Fibroblast of lung (primary cell): ENCODE measurements at regions not wholly inside any gene's neighbourhood (a gene's known extent, or its start where the extent isn't known, plus 50 kb on each side); places are given as distances from the start of the nearest gene placed in this dataset.

ENCODE experiments used
- EZH2 ChIP-seq: IDR thresholded peaks from 2 replicates; pipeline ENCODE4 v1.5.1; 2012; ENCODE audit warnings: low read length, control low read depth, mild to moderate bottlenecking; ENCODE audit errors: missing control alignments
- TF ChIP-seq, protein P1 (sequence below), 2 donors: IDR thresholded peaks in 1 of 2; conservative IDR thresholded peaks in 1 of 2; 1 replicate in 1 of 2; 2 replicates in 1 of 2; pipeline ENCODE4 v1.5.1; 2011 to 2012; ENCODE audit warnings: low read length in 2 of 2, control low read depth in 1 of 2, inconsistent platforms in 1 of 2, low read depth in 1 of 2, mild to moderate bottlenecking in 1 of 2

DNA sequence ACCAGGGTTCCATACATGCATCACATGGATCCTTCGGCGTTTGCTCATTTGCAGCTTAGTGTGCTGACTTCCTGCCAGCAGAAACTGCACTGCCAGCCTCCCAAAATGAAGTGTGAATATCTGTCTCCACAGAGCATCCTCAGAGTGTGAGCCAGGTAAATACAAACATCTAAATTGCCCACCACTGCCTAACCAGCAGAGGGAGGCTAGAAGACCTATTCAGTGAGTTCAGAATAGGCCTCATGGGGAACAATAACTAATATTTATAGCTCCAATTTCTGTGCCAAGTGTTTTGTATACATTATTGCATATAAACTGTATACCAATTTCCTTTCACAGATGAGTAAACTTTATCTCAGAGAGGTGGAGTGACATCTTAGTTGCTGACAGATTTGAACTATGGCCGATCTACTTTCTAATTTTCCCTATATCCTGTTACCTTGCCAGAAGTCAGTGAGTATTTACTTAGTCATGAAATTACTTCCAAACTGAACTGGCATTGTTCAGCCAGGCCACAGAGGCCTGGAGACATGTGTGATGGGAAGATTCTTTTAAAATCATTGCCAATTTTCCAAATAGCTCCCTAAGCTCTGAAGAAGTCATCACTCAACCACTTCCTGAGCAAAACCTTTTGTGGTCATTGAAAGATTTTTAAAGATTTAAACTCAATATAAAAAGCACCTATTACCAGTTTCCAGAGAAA is 926.5 kb upstream of the GHITM start:
- TF ChIP-seq, protein P1, sequence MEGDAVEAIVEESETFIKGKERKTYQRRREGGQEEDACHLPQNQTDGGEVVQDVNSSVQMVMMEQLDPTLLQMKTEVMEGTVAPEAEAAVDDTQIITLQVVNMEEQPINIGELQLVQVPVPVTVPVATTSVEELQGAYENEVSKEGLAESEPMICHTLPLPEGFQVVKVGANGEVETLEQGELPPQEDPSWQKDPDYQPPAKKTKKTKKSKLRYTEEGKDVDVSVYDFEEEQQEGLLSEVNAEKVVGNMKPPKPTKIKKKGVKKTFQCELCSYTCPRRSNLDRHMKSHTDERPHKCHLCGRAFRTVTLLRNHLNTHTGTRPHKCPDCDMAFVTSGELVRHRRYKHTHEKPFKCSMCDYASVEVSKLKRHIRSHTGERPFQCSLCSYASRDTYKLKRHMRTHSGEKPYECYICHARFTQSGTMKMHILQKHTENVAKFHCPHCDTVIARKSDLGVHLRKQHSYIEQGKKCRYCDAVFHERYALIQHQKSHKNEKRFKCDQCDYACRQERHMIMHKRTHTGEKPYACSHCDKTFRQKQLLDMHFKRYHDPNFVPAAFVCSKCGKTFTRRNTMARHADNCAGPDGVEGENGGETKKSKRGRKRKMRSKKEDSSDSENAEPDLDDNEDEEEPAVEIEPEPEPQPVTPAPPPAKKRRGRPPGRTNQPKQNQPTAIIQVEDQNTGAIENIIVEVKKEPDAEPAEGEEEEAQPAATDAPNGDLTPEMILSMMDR (conservative IDR thresholded peaks at IDR 0.05 in 1 of 2, IDR thresholded peaks at IDR 0.05 in 1 of 2; ENCODE audit: low read depth in 1 of 2, low read length in 2 of 2): no peak
- no peak for TF ChIP-seq EZH2
